ENCODE measurements at regions not wholly inside any gene's neighbourhood (a gene's known extent, or its start where the extent isn't known, plus 50 kb on each side); places are given as distances from the start of the nearest gene placed in this dataset.

- TF ChIP-seq CTCF (IDR thresholded peaks at IDR 0.05) (no peak), POLR2A (IDR thresholded peaks at IDR 0.05) (no peak)
Observed at GRCh38 chr1:226490426-226490809, 58.1 kb upstream of the STUM start.

Data from uterus (tissue), 2 donors.